Esophagus muscularis mucosa (tissue), 4 donors: ENCODE measurements at regions not wholly inside any gene's neighbourhood (a gene's known extent, or its start where the extent isn't known, plus 50 kb on each side); places are given as distances from the start of the nearest gene placed in this dataset.

Experiments
- CTCF ChIP-seq, 3 experiments: fragments of 200-600 bp in 2 of 3; fragments of 450-650 bp in 1 of 3; sonication (generic) in 2 of 3; IDR thresholded peaks; one replicate each; pipeline ENCODE4 v1.5.1; 2017 to 2019; ENCODE audit warnings: antibody characterized with exemption in 3 of 3, mild to moderate bottlenecking in 2 of 3, moderate library complexity in 1 of 3
- EP300 ChIP-seq: sonication (generic); formaldehyde crosslinking; IDR thresholded peaks from one replicate; pipeline ENCODE4 v1.6.1; 2017; ENCODE audit warnings: antibody characterized with exemption
- POLR2A ChIP-seq: fragments of 450-650 bp; IDR thresholded peaks from one replicate; pipeline ENCODE4 v1.6.1; 2017; ENCODE audit warnings: antibody characterized with exemption, moderate library complexity, mild to moderate bottlenecking, low read depth
- POLR2AphosphoS5 ChIP-seq, 2 donors: sonication (generic); formaldehyde crosslinking; IDR thresholded peaks; one replicate each; pipeline ENCODE4 v1.6.1; 2017; ENCODE audit warnings: antibody characterized with exemption in 2 of 2

- TF ChIP-seq CTCF (IDR thresholded peaks at IDR 0.05), result no peak
- no peak for TF ChIP-seq EP300
- TF ChIP-seq POLR2AphosphoS5 (IDR thresholded peaks at IDR 0.05), result no peak
- no peak for TF ChIP-seq POLR2A
Observed at GRCh38 chr2:176447616-176448015, 178.4 kb downstream of the MTX2 start.
